Keratinocyte (primary cell): ENCODE measurements at regions not wholly inside any gene's neighbourhood (a gene's known extent, or its start where the extent isn't known, plus 50 kb on each side); places are given as distances from the start of the nearest gene placed in this dataset.

Source experiments
- CTCF ChIP-seq, 3 experiments: IDR thresholded peaks in 1 of 3; conservative IDR thresholded peaks in 1 of 3; optimal IDR thresholded peaks in 1 of 3; 2 replicates in 2 of 3; 3 replicates in 1 of 3; pipeline versions ENCODE3 to v1.5.1; 2011; ENCODE audit warnings: low read length in 3 of 3, mild to moderate bottlenecking in 3 of 3, moderate library complexity in 2 of 3, control low read depth in 1 of 3, inconsistent platforms in 1 of 3; ENCODE audit not compliant: insufficient read depth in 2 of 3; ENCODE audit errors: extremely low read depth in 1 of 3
- EZH2 ChIP-seq: IDR thresholded peaks from one replicate; pipeline ENCODE4 v1.6.1; 2012; ENCODE audit warnings: inconsistent platforms, mild to moderate bottlenecking, low read length, moderate library complexity

- TF ChIP-seq CTCF (optimal IDR thresholded peaks at IDR 0.05 in 1 of 3, IDR thresholded peaks at IDR 0.05 in 1 of 3, conservative IDR thresholded peaks at IDR 0.05 in 1 of 3; ENCODE audit: extremely low read depth in 1 of 3, insufficient read depth in 2 of 3, low read length in 3 of 3) (no peak), EZH2 (no peak)
Observed at GRCh38 chr5:52624291-52624690, 163.4 kb upstream of the ITGA1 start.
